Calu3 (cell line): ENCODE measurements at regions not wholly inside any gene's neighbourhood (a gene's known extent, or its start where the extent isn't known, plus 50 kb on each side); places are given as distances from the start of the nearest gene placed in this dataset.

ENCODE experiments used
- BruUV-seq: library from RNA; stranded (reverse); fragments of 400-500 nt; replicated peaks from 2 replicates; lab custom pipeline; 2021; lab: Mats Ljungman, UMichigan
- CTCF ChIA-PET: fragments of 300-600 bp; sonication (Branson Sonifier 250); formaldehyde crosslinking; loops from one replicate; lab custom pipeline; 2022; ENCODE audit warnings: antibody characterized with exemption; lab: Charles Lee
- DNase-seq: peaks from one replicate; pipeline ENCODE4 v3.0.0; 2022
- H3K27ac Mint-ChIP-seq: one replicate; pipeline ENCODE4 v1.8.0; 2022; ENCODE audit warnings: mixed read lengths; ENCODE audit not compliant: unreplicated experiment
- H3K27me3 Mint-ChIP-seq: one replicate; pipeline ENCODE4 v1.8.0; 2022; ENCODE audit warnings: mixed read lengths; ENCODE audit not compliant: unreplicated experiment
- H3K36me3 Mint-ChIP-seq: one replicate; pipeline ENCODE4 v1.8.0; 2022; ENCODE audit warnings: mild to moderate bottlenecking, moderate library complexity, mixed read lengths; ENCODE audit not compliant: insufficient read depth, unreplicated experiment
- H3K4me1 Mint-ChIP-seq: one replicate; pipeline ENCODE4 v1.8.0; 2022; ENCODE audit warnings: mild to moderate bottlenecking, low read depth, mixed read lengths; ENCODE audit not compliant: unreplicated experiment
- H3K4me3 Mint-ChIP-seq: one replicate; pipeline ENCODE4 v1.8.0; 2022; ENCODE audit warnings: mild to moderate bottlenecking, low read depth, moderate library complexity, mixed read lengths; ENCODE audit not compliant: unreplicated experiment
- H3K9me3 Mint-ChIP-seq: one replicate; pipeline ENCODE4 v1.8.0; 2022; ENCODE audit warnings: low read depth, mixed read lengths; ENCODE audit not compliant: unreplicated experiment
- CTCF ChIP-seq: fragments of 200-600 bp; IDR thresholded peaks from one replicate; pipeline ENCODE4 v1.8.0; 2022; ENCODE audit warnings: antibody characterized with exemption; ENCODE audit not compliant: unreplicated experiment
- intact Hi-C: fragments of 100-400 bp; cut with micrococcal nuclease; formaldehyde crosslinking; loops from one replicate; pipeline ENCODE4 v1.10.0; 2022; ENCODE audit not compliant: unreplicated experiment

GRCh38 chr4:67084783-67085182 lies 460.5 kb downstream of the CENPC start:
- no peaks in the 10 kb centered on the region for H3K4me1 Mint-ChIP-seq
- CTCF ChIA-PET, result no interaction called here
- H3K27me3 Mint-ChIP-seq, result no peaks in the 10 kb centered on the region
- no peak overlapping the region for H3K4me3 Mint-ChIP-seq
- intact Hi-C loops, result loop anchor here (10.0 kb wide), 1 partner anchor 310 kb away; no protein-coding TSS in a partner anchor
- no peak for DNase-seq
- no peaks in the 10 kb centered on the region for H3K9me3 Mint-ChIP-seq
- no TSS peak for BruUV-seq
- no peak overlapping the region for H3K27ac Mint-ChIP-seq
- TF ChIP-seq CTCF, result no peak
- H3K36me3 Mint-ChIP-seq, result no peaks in the 10 kb centered on the region

GRCh38 chr4:67083496-67083895 lies 461.8 kb downstream of the CENPC start:
- H3K4me3 Mint-ChIP-seq, result no peak overlapping the region
- intact Hi-C loops, result loop anchor here (10.0 kb wide), 1 partner anchor 311 kb away; no protein-coding TSS in a partner anchor
- H3K9me3 Mint-ChIP-seq, result no peaks in the 10 kb centered on the region
- H3K27me3 Mint-ChIP-seq, result no peaks in the 10 kb centered on the region
- TF ChIP-seq CTCF, result no peak
- H3K36me3 Mint-ChIP-seq, result no peaks in the 10 kb centered on the region
- no TSS peak for BruUV-seq
- CTCF ChIA-PET, result no interaction called here
- no peak for DNase-seq
- no peak overlapping the region for H3K27ac Mint-ChIP-seq
- H3K4me1 Mint-ChIP-seq, result no peaks in the 10 kb centered on the region

- BruUV-seq, result no TSS peak
- intact Hi-C loops, result loop anchor here (10.0 kb wide), 1 partner anchor 312 kb away; no protein-coding TSS in a partner anchor
- Mint-ChIP-seq H3K4me1 (no peaks in the 10 kb centered on the region), H3K27me3 (no peaks in the 10 kb centered on the region), H3K9me3 (no peaks in the 10 kb centered on the region), H3K27ac (no peak overlapping the region), H3K36me3 (no peaks in the 10 kb centered on the region), H3K4me3 (no peak overlapping the region)
- no peak for TF ChIP-seq CTCF
- no peak for DNase-seq
- CTCF ChIA-PET, result no interaction called here
Observed at GRCh38 chr4:67082746-67083145, 462.6 kb downstream of the CENPC start.

GRCh38 chr4:67080046-67080557 lies 465.2 kb downstream of the CENPC start:
- Mint-ChIP-seq H3K27ac (no peak overlapping the region), H3K36me3 (no peaks in the 10 kb centered on the region), H3K27me3 (no peaks in the 10 kb centered on the region), H3K4me3 (no peak overlapping the region), H3K4me1 (no peaks in the 10 kb centered on the region), H3K9me3 (no peaks in the 10 kb centered on the region)
- DNase-seq, result no peak
- intact Hi-C loops, result loop anchor here (10.0 kb wide), 1 partner anchor 315 kb away; no protein-coding TSS in a partner anchor
- no peak for TF ChIP-seq CTCF
- CTCF ChIA-PET, result no interaction called here
- no TSS peak for BruUV-seq
